Middle frontal gyrus (tissue), 1 donor: ENCODE measurements at regions not wholly inside any gene's neighbourhood (a gene's known extent, or its start where the extent isn't known, plus 50 kb on each side); places are given as distances from the start of the nearest gene placed in this dataset.

Source experiments
- DNase-seq: peaks from one replicate; pipeline ENCODE4 v3.0.0-alpha.2; 2015; ENCODE audit warnings: low spot score; ENCODE audit errors: extremely low spot score

DNA sequence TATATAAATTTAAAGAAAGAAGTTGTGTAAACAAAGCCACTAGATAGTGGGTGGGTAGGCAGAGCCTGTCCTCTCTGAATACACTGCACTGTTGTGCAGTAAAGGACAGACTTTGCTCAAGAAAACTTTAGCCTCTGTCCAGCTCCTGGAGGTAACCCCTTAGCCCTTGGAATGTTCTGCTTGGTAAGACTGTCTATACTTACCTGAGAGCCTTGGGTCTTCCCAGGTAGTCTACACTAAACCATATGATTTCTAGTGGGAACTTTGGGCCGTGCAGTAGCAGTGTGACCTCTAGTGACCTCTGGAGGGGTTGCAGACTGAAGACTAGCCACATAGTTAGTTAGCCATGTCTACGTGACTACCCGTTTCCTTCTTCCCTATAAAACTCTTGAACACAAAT lies 678.3 kb upstream of the NRXN1 start:
- no peak for DNase-seq

DNA sequence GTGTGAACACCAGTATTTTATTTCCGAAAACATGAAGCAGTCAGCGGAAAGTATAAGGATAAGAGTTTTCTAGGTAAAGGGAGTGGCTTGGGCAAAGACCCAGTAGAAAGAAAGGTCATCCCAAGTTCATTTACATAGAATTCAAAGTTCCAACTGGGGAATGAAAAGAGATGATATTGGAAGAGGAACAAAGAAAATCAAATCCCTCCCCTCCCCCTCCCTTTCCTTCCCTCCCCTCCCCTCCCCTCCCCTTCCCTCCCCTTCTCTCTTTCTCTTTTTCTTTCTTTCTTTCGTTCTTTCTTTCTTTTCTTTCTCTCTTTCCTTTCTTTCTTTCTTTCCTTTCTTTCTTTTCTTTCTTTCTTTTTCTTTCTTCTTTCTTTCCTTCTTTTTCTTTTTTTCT lies 675.7 kb upstream of the NRXN1 start:
- no peak for DNase-seq

DNA sequence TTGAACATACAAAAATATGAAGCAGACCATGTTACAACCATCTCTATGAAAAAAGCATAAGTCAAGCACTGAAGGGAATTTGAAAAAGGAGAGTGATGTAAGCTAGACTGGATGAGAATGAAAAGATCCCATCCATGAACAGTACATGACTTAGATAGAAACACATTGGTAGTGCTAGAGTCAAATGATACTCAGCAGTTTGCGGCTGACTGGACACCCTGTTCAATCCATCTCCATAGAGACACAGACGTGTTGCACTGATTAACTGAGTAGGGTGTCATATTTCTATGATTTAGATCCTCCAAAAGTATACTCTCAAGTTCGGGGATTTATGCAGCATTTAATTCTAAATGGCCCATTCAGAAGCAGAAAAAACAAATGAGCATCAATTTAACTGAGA lies 674.3 kb upstream of the NRXN1 start:
- no peak for DNase-seq

DNA sequence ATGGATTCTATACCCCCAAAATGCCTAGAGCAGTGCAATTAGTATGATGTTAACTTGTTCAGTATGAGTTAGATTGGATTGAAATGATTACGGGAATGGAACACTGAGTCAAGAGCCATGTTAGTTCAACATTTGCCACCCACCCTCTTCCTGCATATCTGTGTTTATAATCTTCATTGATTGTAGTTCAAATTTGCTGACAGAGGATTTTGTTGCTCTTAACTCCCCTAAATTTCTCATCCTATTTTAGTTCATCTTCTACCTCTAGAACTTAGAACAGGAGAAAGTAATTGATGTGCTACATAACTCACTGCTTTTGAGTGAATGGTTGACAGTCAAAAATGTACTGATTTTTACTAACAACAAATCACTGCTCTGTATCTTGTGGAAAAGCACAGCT lies 673.5 kb upstream of the NRXN1 start:
- no peak for DNase-seq

DNA sequence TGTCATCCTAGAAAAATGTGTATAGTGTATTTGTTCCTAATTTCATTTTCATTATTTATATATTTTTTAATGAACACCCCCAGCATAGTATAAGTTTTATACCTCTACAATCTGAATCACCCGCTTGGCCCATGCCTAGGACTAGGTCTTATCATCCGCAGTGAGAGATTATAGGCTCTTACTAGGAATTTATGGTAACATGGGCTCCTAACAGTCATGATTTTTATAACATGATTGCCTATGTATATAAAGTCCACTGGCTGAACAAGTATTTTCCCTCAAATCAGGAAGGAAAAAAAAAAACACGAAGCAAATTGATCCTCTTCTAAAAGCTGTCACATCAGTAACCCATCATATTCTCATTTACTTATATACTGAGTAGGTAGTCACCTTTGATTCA lies 666.1 kb upstream of the NRXN1 start:
- DNase-seq, result no peak

DNA sequence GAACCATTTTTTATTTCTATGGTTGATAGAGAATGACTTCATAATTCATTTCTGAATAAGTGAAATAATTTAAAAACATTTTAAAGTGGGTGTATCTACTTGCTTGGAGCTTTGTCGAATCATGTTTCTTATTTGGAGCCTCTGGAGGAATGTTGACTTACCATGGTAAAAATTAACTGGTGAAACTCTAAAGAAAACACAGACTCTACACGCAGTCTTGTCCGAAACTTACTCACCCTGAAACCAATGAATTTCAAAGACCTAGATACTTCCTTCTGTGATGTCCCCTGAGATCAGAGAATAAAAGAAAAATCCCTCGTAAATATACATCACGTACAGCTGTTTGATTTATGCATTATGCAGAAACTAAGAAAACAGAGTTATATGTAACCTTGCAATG lies 665.2 kb upstream of the NRXN1 start:
- no peak for DNase-seq

DNA sequence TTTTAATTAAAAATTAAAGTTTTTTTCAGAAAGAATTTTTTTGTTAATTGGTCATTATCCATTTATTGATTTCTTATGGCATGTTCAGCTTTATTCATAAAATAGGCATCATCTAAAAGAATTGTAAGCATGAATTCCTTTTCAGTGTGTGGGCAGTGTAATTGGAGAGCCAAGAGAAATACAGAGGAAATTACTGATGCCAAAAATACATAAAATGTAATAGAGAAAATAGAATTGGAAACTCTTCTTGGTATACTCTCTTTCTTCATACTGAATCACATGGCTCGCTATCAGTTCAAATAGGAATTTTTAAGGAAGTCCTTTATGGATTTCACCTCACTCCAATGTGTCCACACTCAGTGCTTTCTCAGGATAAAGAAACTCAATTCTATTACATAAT lies 663.6 kb upstream of the NRXN1 start:
- DNase-seq, result no peak

DNA sequence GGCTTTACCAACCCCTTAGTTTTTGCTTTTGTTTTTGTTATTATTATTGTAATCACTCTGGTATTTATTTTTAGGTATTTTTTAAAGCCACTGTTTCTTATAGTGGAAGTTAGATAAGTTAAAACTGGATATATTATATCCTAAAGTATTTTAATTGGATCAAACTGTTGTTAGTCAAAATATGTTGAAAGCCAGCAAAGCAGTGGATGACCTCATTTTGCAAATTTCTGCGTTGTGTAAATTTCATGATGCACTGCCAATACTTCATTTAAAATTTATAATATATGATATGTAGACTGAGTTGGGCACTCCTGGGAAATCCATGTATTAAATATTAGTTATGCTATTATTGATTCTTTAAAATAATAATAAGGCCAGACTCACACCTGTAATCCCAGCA lies 661.7 kb upstream of the NRXN1 start:
- DNase-seq, result no peak

DNA sequence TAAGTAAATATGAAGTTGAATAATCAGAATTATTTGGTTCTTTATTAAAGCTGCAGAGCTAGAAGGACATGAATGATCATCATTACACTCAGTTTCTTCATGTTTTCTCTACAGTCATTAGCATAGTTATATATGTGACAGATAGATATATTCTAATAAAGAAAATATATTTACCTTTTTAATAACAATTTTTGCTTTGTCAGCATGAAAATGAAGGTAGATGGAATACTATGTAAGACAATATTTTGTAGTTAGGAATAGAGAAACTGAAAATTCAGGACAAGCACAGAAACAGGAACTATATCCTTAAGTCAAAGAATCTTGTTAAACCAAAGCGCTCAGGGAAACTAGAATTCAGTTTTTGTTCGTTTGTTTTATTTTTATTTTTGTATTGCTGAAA lies 649.9 kb upstream of the NRXN1 start:
- no peak for DNase-seq

DNA sequence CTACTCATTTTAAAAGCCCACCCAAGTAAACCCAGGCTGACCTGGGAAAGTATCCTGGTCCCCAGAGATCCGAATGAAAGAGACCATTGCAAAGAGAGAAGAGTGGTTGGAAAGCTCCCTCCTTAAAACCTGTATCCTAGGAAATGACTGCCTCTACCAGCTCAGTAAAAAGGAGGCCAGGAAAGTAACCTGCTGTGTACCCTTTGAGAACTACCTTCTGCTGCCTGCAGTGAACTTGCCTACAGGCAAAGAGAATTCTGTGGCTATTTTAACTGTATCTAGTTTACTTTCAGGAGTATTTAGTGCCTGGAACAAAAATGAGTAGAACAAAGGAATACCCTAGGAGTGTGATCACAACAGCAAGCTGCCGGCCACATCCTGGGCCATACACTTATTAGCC lies 641.7 kb upstream of the NRXN1 start:
- no peak for DNase-seq

DNA sequence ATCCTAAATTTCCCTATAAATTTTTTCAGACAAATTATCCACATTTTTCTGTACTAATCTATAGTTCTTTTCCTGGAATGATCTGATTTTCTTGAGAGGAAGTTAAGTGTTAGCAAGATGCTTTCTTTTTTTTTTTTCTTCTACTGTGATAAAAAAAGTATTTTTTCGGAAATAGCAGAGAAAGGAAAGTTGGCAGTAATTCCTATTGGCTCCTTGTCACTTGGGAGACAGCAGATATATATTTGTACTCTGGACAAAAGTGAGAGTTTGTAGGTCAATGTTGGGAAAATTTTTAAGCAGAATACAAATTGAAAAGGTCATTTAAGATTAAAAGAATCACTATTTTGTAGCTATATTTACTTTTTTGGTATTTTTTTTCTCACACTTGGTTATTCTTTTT lies 635.7 kb upstream of the NRXN1 start:
- DNase-seq, result no peak

DNA sequence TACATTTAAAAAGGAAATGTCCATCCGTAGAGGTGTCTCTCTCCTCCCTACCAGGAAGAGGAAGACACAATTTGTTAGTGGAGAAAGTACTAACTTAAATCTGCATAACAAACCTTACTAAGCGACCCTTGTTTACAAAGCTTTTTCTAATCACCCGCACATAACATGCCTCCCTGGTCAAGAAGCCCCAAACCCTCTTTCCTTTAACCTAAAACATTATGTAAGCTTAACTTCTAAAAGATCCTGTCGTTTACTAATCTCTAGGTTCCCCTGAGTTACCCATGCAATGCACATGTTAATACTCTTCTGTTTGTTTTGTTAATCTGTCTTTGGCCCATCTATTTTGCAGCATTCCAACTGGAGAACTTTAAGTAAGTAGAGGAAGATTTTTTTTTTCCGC lies 630.3 kb upstream of the NRXN1 start:
- DNase-seq, result no peak

DNA sequence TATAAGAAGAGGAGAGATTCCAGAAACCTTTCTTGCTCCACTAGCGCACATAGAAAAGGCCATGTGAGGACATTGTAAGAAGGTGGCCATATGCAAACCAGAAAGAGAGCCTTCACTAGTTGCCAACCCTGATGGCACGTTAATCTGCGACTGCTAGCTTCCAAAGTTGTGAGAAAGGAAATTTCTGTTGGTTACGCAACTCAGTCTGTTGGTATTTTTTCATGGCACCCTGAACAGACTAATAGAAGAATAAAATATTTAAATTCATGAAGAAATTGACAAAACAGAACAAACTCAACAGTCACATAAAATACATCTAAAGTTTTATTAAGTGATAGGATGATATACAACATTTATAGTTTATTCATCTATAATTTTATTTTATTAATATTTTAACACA lies 625.9 kb upstream of the NRXN1 start:
- DNase-seq, result no peak

DNA sequence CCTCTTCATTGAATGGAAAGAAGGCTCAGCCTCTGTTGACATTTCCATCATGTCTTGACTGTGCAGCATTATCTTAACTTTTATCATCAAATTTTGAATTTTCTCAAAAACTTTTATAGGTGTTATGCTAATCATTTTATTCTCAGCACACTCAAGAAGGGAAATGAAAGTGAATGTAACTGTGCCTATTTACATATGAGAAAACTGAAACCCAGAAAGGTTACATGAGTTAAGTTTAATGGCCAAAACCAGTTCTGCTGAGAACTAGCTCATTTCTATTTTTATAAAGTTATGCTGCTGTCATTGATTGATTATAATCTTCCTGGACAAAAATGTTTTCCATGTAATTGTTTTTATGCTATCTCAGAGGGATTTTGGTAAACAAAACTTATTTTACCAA lies 618.8 kb upstream of the NRXN1 start:
- DNase-seq, result no peak

DNA sequence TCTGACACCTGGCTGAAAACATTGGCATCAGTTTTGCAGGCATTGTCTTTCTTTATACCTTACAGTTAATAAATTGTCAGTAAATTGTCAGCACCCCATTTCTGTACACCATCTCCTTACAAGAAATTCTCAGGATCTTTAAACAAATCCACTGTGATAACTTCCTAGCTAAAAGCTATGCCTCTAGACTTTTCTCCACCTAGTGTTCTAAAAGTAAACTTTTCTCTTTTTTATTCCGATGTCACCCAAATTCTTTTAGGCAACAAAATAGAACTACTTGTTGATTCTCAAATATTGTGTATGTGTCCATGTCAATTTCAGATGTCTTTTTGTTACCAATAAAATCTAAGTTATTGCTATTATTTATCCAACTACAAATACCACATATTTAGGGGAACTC lies 617.4 kb upstream of the NRXN1 start:
- no peak for DNase-seq

DNA sequence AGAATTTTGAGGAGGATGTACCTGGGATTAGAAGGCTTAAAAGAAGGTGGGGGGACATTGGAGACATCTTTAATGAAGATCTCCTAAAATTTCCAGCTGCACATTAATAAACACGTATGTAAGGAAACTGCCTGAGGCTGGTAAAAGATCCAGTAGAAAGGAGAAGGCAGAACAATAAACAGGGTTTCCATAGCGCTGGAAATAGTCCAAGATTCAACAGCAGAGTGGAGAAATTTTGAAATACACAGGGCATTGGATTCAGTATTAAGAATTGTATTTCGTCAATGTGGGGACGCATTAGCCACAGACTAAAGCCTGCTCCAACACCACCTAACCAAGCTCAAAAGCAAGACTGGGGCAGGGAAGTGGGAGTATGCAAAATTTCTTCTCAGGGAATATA lies 606.9 kb upstream of the NRXN1 start:
- no peak for DNase-seq

DNA sequence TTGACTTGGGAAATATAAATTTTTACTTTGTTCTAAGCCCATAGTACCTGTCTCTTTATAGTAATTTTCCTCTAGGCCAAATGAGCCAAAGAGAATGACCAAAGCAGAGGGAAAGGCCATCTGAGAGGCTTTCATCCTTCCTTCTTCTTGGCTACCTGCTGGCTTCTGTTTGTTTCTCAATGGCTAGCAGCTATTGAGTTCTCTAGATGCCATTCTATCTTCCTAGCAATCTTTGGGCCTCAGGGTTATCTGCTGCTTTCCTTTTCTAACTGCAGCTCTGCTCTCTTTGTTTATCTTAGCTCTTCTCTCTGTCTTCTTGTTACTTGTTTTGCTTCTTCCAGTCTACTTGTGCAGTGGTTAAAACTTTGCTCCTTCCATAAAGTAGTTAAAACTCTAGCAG lies 601.1 kb upstream of the NRXN1 start:
- no peak for DNase-seq

DNA sequence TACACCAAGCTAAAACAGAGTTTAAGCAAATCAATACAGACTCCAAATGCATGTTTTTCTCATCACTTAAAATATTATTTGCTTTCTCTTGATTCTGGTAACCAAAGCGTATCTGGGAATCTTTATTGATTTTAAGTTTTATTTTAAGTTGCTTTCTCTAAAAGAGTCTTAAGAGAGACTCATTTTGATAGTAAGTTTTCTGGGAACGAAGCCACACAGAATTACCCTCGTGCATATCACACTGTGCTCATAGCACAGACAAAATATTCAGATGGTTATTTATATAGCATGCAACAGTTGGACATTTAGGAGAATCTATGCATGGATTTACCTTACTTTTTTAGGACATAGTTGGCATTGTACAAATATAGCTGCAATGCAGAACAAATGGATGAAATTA lies 597.5 kb upstream of the NRXN1 start:
- no peak for DNase-seq

DNA sequence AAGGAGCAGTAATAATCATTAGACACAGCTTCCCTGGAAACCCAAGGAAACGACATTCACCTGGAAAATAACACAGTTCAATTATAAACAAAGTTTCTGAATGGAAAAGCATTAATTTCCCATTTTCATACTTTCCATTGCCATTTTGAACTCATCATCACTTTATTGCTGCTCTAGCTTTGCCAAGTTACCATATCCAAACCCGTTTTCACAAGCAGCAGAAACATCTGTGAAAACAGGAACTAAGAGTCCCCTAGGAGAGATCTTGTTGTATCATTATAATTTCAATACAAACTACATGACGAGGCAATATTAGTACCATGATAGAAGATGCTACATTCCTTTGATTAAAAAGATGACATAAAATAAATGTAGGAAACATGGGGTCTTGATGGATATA lies 597.0 kb upstream of the NRXN1 start:
- DNase-seq, result no peak

DNA sequence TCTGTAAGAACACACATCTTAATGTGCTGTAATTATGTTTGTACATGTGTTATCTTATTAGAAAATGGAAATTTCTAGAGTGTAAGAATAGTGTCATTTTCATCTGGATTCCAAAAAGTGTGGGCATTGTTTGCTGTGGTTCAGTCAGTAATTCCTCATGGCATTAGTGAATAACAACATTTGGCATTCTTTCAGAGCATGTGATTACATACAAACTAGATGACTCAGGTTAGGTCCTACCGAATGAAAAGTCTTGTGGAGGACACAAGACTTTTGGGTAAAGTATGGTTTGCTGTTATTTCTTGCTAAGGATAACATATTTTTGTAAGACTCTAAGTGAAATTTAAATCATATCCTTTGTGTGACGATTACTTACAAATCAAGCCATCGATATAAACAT lies 593.1 kb upstream of the NRXN1 start:
- no peak for DNase-seq

DNA sequence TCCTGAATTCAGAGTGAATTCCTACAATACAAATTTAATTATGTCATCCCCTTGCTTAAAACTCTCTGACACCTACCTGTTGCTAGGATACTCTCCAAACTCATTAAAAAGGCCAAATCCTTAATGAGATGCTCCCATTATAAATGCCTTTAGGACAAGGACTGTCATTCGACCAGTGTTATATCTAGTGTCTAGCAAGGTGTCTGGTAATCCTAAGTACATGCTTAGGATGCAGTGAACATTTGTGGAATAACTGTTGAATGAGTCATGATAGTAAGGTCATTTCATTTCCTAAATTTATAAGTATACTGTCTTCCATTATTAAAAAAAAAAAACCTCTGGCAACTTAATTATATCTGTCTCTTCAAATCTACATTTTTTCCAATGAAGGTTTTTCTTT lies 588.9 kb upstream of the NRXN1 start:
- no peak for DNase-seq

DNA sequence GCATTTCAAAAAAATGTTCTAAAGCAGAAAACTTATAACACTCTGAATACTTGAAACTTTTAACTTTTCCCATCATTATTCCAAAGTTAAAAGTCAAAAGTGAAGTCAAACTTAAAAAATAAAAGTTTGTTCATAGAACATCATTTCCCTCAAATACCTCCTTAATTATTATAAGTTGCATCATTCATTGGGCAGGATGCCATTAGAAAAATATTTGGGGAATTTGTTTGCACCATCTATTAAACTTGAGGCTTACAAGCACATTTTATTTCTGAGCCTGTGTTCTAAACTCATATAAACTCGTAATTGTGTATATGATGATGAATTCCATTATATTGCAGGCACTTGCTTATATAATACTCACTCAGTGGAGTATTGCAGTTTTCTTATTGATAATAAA lies 588.0 kb upstream of the NRXN1 start:
- DNase-seq, result no peak

DNA sequence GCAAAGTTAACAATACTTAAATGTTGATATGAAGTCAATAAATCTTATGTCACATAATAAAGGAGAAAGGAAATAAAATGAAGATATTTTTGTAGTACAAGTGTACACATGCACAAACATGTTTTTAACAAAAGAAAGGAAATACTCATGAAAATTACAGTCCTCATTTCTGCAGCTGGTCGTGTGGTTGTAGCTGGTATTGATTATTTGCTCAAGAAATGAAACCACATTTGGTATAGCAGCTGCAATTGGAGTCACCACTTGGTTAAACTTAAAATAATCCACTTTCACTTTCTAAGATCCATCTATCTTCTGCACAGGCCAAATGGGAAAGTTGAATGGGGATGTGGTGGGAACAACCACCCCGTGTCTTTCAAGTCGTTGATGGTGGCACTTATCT lies 580.5 kb upstream of the NRXN1 start:
- DNase-seq, result no peak

DNA sequence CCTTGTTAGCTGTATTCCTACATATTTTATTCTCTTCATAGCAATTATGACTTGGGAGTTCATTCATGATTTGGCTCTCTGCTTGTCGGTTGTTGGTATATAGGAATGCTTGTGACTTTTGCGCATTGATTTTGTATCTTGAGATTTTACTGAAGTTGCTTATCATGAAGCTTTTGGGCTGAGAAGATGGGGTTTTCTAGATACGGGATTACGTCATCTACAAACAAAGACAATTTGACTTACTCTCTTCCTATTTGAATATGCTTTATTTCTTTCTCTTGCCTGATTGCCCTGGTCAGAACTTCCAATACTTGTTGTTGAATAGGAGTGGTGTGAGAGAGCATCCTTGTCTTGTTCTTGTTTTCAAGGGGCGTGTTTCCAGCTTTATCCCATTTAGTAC lies 569.8 kb upstream of the NRXN1 start:
- no peak for DNase-seq

DNA sequence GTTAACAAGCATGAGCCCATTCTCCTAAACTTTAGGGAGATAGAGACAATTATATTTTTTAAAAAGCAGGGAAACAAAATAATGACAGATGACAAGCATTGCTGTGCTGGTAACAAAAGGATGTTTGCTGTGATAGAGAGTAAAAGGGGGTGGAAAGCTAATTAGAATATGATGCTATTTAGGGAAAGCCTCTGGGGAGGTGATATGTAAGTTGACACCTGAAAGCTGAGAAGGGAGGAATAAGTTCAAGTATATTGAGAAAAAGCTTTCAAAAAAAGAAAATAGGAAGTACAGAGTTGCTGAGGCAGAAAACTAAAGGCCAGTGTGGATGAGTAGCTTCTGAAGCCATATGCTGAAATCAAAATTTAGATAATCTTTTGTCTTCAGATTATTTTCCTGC lies 565.2 kb upstream of the NRXN1 start:
- DNase-seq, result no peak
